KMS-11 (cell line): ENCODE measurements at regions not wholly inside any gene's neighbourhood (a gene's known extent, or its start where the extent isn't known, plus 50 kb on each side); places are given as distances from the start of the nearest gene placed in this dataset.

ENCODE experiments used
- H2AFZ ChIP-seq: fragments of 200-600 bp; sonication (generic); 2 replicates; pipeline ENCODE4 v1.6.1; 2016; ENCODE audit warnings: antibody characterized with exemption, mixed run types, low read depth
- H3K27ac ChIP-seq: fragments of 200-600 bp; sonication (generic); 2 replicates; pipeline ENCODE4 v1.6.1; 2016; ENCODE audit warnings: mild to moderate bottlenecking, mixed run types
- H3K27me3 ChIP-seq: fragments of 200-600 bp; sonication (generic); 2 replicates; pipeline ENCODE4 v1.6.1; 2017; ENCODE audit warnings: mild to moderate bottlenecking, low read depth, mixed run types, moderate library complexity; ENCODE audit not compliant: insufficient read depth
- H3K36me3 ChIP-seq: fragments of 200-600 bp; sonication (generic); 2 replicates; pipeline ENCODE4 v1.6.1; 2017; ENCODE audit warnings: mild to moderate bottlenecking, mixed run types; ENCODE audit not compliant: insufficient read depth
- H3K4me1 ChIP-seq: fragments of 200-600 bp; sonication (generic); 2 replicates; pipeline ENCODE4 v1.6.1; 2016; ENCODE audit warnings: mild to moderate bottlenecking, low read depth, mixed run types; ENCODE audit not compliant: poor library complexity, severe bottlenecking
- H3K4me2 ChIP-seq: fragments of 200-600 bp; sonication (generic); 2 replicates; pipeline ENCODE4 v1.7.0; 2016; ENCODE audit warnings: mild to moderate bottlenecking, mixed run types
- H3K4me3 ChIP-seq: fragments of 200-600 bp; sonication (generic); IDR thresholded peaks from 2 replicates; pipeline ENCODE4 v1.6.1; 2017; ENCODE audit warnings: low read depth, low read length, mixed read lengths; ENCODE audit not compliant: insufficient read depth
- H3K79me2 ChIP-seq: fragments of 200-600 bp; sonication (generic); 2 replicates; pipeline ENCODE4 v1.6.1; 2016; ENCODE audit warnings: low read depth, mixed run types; ENCODE audit not compliant: insufficient read depth
- H3K9ac ChIP-seq: fragments of 200-600 bp; sonication (generic); 2 replicates; pipeline ENCODE4 v1.6.1; 2016; ENCODE audit warnings: mild to moderate bottlenecking, mixed run types
- H4K20me1 ChIP-seq: fragments of 200-600 bp; sonication (generic); 2 replicates; pipeline ENCODE4 v1.6.1; 2016; ENCODE audit warnings: mild to moderate bottlenecking, mixed run types; ENCODE audit not compliant: insufficient read depth
- TF ChIP-seq, protein P1 (sequence below): fragments of 200-600 bp; sonication (generic); conservative IDR thresholded peaks from 2 replicates; pipeline ENCODE4 v1.6.1; 2017; ENCODE audit warnings: low read depth, mild to moderate bottlenecking, antibody characterized with exemption, low read length, moderate library complexity, mixed read lengths

DNA sequence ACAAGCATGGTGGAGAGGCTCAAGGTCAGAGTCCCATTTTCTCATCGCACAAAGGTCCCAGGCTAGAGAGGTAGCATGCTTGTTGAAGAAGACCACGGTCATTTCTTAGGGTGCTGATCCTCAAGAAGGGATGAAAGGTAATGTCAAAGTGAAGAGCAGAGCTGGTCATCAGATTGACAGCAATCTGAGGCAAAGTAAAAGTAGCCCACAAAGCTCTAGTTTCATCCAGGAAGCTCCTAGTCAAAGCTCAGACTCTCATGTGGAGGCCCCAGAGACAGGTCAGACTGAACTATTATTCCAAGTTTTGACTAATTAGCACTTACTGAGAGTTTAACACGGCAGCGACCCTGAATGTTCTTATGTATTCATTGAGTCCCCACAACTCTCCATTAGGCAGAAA, 270.6 kb downstream of the RPS29 start:
- H3K4me2 ChIP-seq = no peak overlapping the region
- no peak overlapping the region for H3K27ac ChIP-seq
- H3K9ac ChIP-seq = no peak overlapping the region
- H3K4me3 ChIP-seq = no peak overlapping the region
- H3K36me3 ChIP-seq = no peaks in the 10 kb centered on the region
- no peaks in the 10 kb centered on the region for H4K20me1 ChIP-seq
- H2AFZ ChIP-seq = no peak overlapping the region
- no peaks in the 10 kb centered on the region for H3K4me1 ChIP-seq
- TF ChIP-seq, protein P1, sequence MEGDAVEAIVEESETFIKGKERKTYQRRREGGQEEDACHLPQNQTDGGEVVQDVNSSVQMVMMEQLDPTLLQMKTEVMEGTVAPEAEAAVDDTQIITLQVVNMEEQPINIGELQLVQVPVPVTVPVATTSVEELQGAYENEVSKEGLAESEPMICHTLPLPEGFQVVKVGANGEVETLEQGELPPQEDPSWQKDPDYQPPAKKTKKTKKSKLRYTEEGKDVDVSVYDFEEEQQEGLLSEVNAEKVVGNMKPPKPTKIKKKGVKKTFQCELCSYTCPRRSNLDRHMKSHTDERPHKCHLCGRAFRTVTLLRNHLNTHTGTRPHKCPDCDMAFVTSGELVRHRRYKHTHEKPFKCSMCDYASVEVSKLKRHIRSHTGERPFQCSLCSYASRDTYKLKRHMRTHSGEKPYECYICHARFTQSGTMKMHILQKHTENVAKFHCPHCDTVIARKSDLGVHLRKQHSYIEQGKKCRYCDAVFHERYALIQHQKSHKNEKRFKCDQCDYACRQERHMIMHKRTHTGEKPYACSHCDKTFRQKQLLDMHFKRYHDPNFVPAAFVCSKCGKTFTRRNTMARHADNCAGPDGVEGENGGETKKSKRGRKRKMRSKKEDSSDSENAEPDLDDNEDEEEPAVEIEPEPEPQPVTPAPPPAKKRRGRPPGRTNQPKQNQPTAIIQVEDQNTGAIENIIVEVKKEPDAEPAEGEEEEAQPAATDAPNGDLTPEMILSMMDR = no peak
- H3K79me2 ChIP-seq = no peaks in the 10 kb centered on the region
- H3K27me3 ChIP-seq = no peaks in the 10 kb centered on the region

DNA sequence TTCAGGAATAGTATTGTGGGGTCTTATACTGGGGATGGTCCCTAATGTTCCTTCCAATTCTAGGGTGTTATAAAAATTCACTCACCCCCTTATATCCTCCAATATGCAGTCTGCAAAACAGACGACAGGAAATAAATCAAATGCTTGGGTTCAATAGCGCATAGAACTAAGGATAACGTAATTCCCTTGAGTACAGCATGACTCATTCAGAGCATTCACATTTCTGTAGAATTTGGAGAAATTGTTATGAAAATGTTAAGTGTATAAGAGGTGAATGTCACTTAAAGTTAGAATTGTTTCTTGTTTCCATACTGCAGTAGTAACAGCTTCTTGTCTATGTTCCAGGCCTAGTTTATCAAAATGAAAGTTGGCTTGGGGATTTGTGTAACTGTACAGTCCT, 271.4 kb downstream of the RPS29 start:
- H3K9ac ChIP-seq = no peak overlapping the region
- H3K4me3 ChIP-seq = no peak overlapping the region
- no peaks in the 10 kb centered on the region for H4K20me1 ChIP-seq
- H2AFZ ChIP-seq = no peak overlapping the region
- TF ChIP-seq, protein P1 = no peak
- no peak overlapping the region for H3K4me2 ChIP-seq
- no peaks in the 10 kb centered on the region for H3K4me1 ChIP-seq
- no peaks in the 10 kb centered on the region for H3K36me3 ChIP-seq
- no peak overlapping the region for H3K27ac ChIP-seq
- no peaks in the 10 kb centered on the region for H3K79me2 ChIP-seq
- no peaks in the 10 kb centered on the region for H3K27me3 ChIP-seq

DNA sequence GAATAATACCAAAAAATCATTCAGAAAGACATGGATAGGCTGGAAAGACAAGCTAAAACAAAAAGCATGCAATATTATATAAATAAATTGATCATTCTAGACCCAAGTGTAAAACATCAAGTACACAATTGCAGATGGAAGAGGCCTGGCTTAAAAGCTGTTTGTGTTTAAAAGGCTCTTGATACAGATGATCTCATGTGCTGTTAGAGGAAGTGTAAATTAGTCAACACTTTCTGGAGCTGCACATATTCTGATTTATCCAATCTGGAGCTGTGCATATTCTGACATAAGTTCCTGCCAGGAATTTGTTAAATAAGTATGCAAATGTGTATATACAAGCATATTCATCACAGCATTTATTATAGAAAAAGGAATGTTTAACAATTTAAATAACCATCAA, 273.1 kb downstream of the RPS29 start:
- H3K4me2 ChIP-seq = no peak overlapping the region
- H3K27me3 ChIP-seq = no peaks in the 10 kb centered on the region
- no peaks in the 10 kb centered on the region for H4K20me1 ChIP-seq
- H3K27ac ChIP-seq = no peak overlapping the region
- H3K4me3 ChIP-seq = no peak overlapping the region
- no peaks in the 10 kb centered on the region for H3K4me1 ChIP-seq
- H3K36me3 ChIP-seq = no peaks in the 10 kb centered on the region
- TF ChIP-seq, protein P1 = no peak
- H3K9ac ChIP-seq = no peak overlapping the region
- no peaks in the 10 kb centered on the region for H3K79me2 ChIP-seq
- H2AFZ ChIP-seq = no peak overlapping the region

DNA sequence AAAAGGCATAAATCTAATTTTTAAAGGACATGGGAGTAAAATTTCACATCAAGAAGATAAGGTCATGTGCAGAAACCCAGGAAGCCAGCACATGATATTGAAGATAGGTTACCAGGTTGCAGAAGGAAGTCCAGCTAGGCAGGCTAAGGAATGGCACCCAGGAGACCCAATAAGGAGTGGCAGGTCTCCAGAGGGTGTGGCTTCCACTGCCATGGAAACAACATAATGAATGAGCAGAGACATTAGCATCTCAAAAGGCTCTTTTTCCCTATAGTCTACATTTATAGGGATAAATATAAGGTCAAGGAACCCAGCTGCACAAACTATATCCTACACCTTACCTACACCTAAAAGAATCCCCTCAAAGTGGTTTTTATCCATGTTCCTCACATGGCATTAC, 275.9 kb downstream of the RPS29 start:
- Histone ChIP-seq H2AFZ (no peak overlapping the region), H3K79me2 (no peaks in the 10 kb centered on the region), H3K27ac (no peak overlapping the region), H3K27me3 (no peaks in the 10 kb centered on the region), H3K36me3 (no peaks in the 10 kb centered on the region), H3K9ac (no peak overlapping the region), H3K4me2 (no peak overlapping the region), H3K4me3 (no peak overlapping the region), H4K20me1 (no peaks in the 10 kb centered on the region), H3K4me1 (no peaks in the 10 kb centered on the region)
- TF ChIP-seq, protein P1 = no peak
